Liver (tissue), 8 donors: ENCODE measurements at regions not wholly inside any gene's neighbourhood (a gene's known extent, or its start where the extent isn't known, plus 50 kb on each side); places are given as distances from the start of the nearest gene placed in this dataset.

ENCODE experiments used
- DNase-seq: peaks from one replicate; pipeline ENCODE4 v3.0.0-alpha.2; 2017; ENCODE audit warnings: low spot score
- H3K27ac ChIP-seq, 2 donors: one replicate each; pipeline ENCODE4 v1.7.0; 2013; ENCODE audit warnings: inconsistent platforms in 2 of 2, low read length in 2 of 2, control low read depth in 1 of 2, low read depth in 1 of 2, mild to moderate bottlenecking in 1 of 2
- H3K27me3 ChIP-seq, 4 donors: one replicate each; pipeline versions ENCODE4 v1.6.1 to v1.7.0; 2013; ENCODE audit warnings: low read length in 3 of 4, inconsistent platforms in 1 of 4, mild to moderate bottlenecking in 1 of 4, moderate library complexity in 1 of 4; ENCODE audit not compliant: control insufficient read depth in 4 of 4, insufficient read depth in 4 of 4
- H3K36me3 ChIP-seq, 4 donors: one replicate each; pipeline versions ENCODE4 v1.6.1 to v1.7.0; 2013; ENCODE audit warnings: low read length in 3 of 4, mild to moderate bottlenecking in 3 of 4, low read depth in 1 of 4, moderate library complexity in 1 of 4; ENCODE audit not compliant: control insufficient read depth in 4 of 4, insufficient read depth in 3 of 4
- H3K4me1 ChIP-seq, 4 donors: one replicate each; pipeline versions ENCODE4 v1.6.1 to v1.7.0; 2013; ENCODE audit warnings: low read length in 3 of 4, mild to moderate bottlenecking in 3 of 4, moderate library complexity in 1 of 4; ENCODE audit not compliant: control insufficient read depth in 4 of 4, insufficient read depth in 4 of 4
- H3K4me3 ChIP-seq, 3 donors: one replicate each; pipeline versions ENCODE4 v1.6.1 to v1.7.0; 2013; ENCODE audit warnings: low read length in 3 of 3, control low read depth in 1 of 3, low read depth in 1 of 3, mild to moderate bottlenecking in 1 of 3
- H3K9ac ChIP-seq, 2 donors: one replicate each; pipeline ENCODE4 v1.7.0; 2013; ENCODE audit warnings: low read length in 2 of 2, mild to moderate bottlenecking in 2 of 2, moderate library complexity in 2 of 2, control low read depth in 1 of 2, low read depth in 1 of 2
- H3K9me3 ChIP-seq, 4 donors: one replicate each; pipeline versions ENCODE4 v1.6.1 to v1.7.0; 2013; ENCODE audit warnings: low read length in 3 of 4; ENCODE audit not compliant: control insufficient read depth in 4 of 4
- ATF3 ChIP-seq: IDR thresholded peaks from 2 replicates; pipeline ENCODE4 v1.6.1; 2016; ENCODE audit warnings: antibody characterized with exemption
- CTCF ChIP-seq: fragments of 150-350 bp; IDR thresholded peaks from 2 replicates; pipeline ENCODE4 v1.5.1; 2017; ENCODE audit warnings: improper control_type of control experiment, low read depth, low read length; ENCODE audit not compliant: missing input control
- EGR1 ChIP-seq, 2 donors: IDR thresholded peaks; 2 replicates each; pipeline ENCODE4 v1.6.1; 2016 to 2018; ENCODE audit warnings: antibody characterized with exemption in 2 of 2, low read depth in 2 of 2
- FOXA1 ChIP-seq: IDR thresholded peaks from 2 replicates; pipeline ENCODE4 v1.6.1; 2016; ENCODE audit warnings: antibody characterized with exemption
- HNF4A ChIP-seq, 2 donors: conservative IDR thresholded peaks; 2 replicates each; pipeline ENCODE4 v1.6.1; 2016; ENCODE audit warnings: antibody characterized with exemption in 2 of 2, mild to moderate bottlenecking in 2 of 2
- HNF4G ChIP-seq: IDR thresholded peaks from 2 replicates; pipeline ENCODE4 v1.6.1; 2016; ENCODE audit warnings: antibody characterized with exemption
- MAX ChIP-seq: IDR thresholded peaks from 2 replicates; pipeline ENCODE4 v1.6.1; 2016; ENCODE audit warnings: antibody characterized with exemption
- NR2F2 ChIP-seq: IDR thresholded peaks from 2 replicates; pipeline ENCODE4 v1.6.1; 2016; ENCODE audit warnings: antibody characterized with exemption
- RAD21 ChIP-seq, 2 donors: IDR thresholded peaks; 2 replicates each; pipeline ENCODE4 v1.6.1; 2016; ENCODE audit warnings: antibody characterized with exemption in 2 of 2, mild to moderate bottlenecking in 2 of 2
- RXRA ChIP-seq, 2 donors: IDR thresholded peaks; 2 replicates each; pipeline ENCODE4 v1.6.1; 2017 to 2018; ENCODE audit warnings: antibody characterized with exemption in 2 of 2, mild to moderate bottlenecking in 1 of 2
- YY1 ChIP-seq: IDR thresholded peaks from 2 replicates; pipeline ENCODE4 v1.6.1; 2016; ENCODE audit warnings: antibody characterized with exemption, mild to moderate bottlenecking
- WGBS: extraction: QIAGEN DNeasy Blood & Tissue Kit; methylation state at CpG from one replicate; pipeline ENCODE4 v1.1.7; 2013; 5-methylcytosine and 5-hydroxymethylcytosine counted together
- TF ChIP-seq, protein P1 (sequence below): IDR thresholded peaks from 2 replicates; pipeline ENCODE4 v1.6.1; 2016; ENCODE audit warnings: antibody characterized with exemption, mild to moderate bottlenecking
- donor health status: healthy.
- donor health status: healthy.
- donor health status: healthy.
- donor health status: healthy.
- donor health status: healthy.

GRCh38 chr1:195785830-195786229, 822.4 kb downstream of the KCNT2 start:
- H3K27me3 ChIP-seq, result no peaks in the 10 kb centered on the region
- no peaks in the 10 kb centered on the region for H3K36me3 ChIP-seq
- H3K9me3 ChIP-seq, result peaks cover 0 to 3% (median 2%) of the 10 kb centered on the region in 4 donors
- no peak for TF ChIP-seq HNF4A (conservative IDR thresholded peaks at IDR 0.05)
- TF ChIP-seq FOXA1, result no peak
- TF ChIP-seq YY1, result no peak
- TF ChIP-seq RXRA (IDR thresholded peaks at IDR 0.05), result no peak
- TF ChIP-seq ATF3, result no peak
- TF ChIP-seq RAD21 (IDR thresholded peaks at IDR 0.05), result no peak
- TF ChIP-seq CTCF, result no peak
- TF ChIP-seq EGR1 (IDR thresholded peaks at IDR 0.05; ENCODE audit: low read depth in 2 of 2), result no peak
- no peak for DNase-seq
- 29% methylated on average over 1 of the region's 1 CpG for WGBS
- H3K9ac ChIP-seq, result no peak overlapping the region
- no peaks in the 10 kb centered on the region for H3K4me1 ChIP-seq
- H3K27ac ChIP-seq, result no peak overlapping the region
- H3K4me3 ChIP-seq, result no peak overlapping the region

DNA sequence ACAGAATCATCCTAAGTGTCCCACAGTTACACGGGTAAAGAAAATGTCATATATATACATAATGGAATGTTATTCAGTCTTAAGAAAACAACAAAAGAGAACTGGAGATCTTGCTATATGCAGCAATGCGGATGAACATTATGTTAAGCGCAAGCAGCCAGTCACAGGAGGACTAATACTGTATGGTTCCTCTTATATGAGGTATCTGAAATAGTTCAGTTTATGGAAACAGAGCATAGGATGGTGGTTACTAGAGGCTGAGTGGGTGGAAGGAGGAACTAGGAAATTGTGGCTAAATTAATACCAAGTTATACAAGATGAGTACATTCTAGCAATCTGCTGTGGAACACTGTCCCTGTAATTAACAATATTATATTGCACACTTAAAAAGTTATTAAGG, 834.3 kb downstream of the KCNT2 start:
- no peaks in the 10 kb centered on the region for H3K27me3 ChIP-seq
- H3K9ac ChIP-seq, result no peak overlapping the region
- TF ChIP-seq MAX, result no peak
- no peak for TF ChIP-seq HNF4G
- no peak for TF ChIP-seq NR2F2
- TF ChIP-seq CTCF, result no peak
- TF ChIP-seq, protein P1, sequence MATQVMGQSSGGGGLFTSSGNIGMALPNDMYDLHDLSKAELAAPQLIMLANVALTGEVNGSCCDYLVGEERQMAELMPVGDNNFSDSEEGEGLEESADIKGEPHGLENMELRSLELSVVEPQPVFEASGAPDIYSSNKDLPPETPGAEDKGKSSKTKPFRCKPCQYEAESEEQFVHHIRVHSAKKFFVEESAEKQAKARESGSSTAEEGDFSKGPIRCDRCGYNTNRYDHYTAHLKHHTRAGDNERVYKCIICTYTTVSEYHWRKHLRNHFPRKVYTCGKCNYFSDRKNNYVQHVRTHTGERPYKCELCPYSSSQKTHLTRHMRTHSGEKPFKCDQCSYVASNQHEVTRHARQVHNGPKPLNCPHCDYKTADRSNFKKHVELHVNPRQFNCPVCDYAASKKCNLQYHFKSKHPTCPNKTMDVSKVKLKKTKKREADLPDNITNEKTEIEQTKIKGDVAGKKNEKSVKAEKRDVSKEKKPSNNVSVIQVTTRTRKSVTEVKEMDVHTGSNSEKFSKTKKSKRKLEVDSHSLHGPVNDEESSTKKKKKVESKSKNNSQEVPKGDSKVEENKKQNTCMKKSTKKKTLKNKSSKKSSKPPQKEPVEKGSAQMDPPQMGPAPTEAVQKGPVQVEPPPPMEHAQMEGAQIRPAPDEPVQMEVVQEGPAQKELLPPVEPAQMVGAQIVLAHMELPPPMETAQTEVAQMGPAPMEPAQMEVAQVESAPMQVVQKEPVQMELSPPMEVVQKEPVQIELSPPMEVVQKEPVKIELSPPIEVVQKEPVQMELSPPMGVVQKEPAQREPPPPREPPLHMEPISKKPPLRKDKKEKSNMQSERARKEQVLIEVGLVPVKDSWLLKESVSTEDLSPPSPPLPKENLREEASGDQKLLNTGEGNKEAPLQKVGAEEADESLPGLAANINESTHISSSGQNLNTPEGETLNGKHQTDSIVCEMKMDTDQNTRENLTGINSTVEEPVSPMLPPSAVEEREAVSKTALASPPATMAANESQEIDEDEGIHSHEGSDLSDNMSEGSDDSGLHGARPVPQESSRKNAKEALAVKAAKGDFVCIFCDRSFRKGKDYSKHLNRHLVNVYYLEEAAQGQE, result no peak
- no peak overlapping the region for H3K27ac ChIP-seq
- no peaks in the 10 kb centered on the region for H3K4me1 ChIP-seq
- no peak overlapping the region for H3K4me3 ChIP-seq
- no peaks in the 10 kb centered on the region for H3K9me3 ChIP-seq
- DNase-seq, result no peak
- WGBS, result 82% methylated on average over 3 of the region's 3 CpGs
- H3K36me3 ChIP-seq, result no peaks in the 10 kb centered on the region
